ENCODE measurements at regions not wholly inside any gene's neighbourhood (a gene's known extent, or its start where the extent isn't known, plus 50 kb on each side); places are given as distances from the start of the nearest gene placed in this dataset.

- Histone ChIP-seq H3K4me3 (ENCODE audit: low read length) (no peak overlapping the region), H3K27ac (ENCODE audit: low read depth, low read length) (no peak overlapping the region), H3K4me1 (ENCODE audit: control insufficient read depth, insufficient read depth, low read length) (peaks cover 9% of the 10 kb centered on the region), H3K36me3 (ENCODE audit: control insufficient read depth, insufficient read depth, low read length) (no peaks in the 10 kb centered on the region), H3K9me3 (ENCODE audit: control insufficient read depth, low read length) (no peaks in the 10 kb centered on the region), H3K9ac (ENCODE audit: extremely low read depth, low read length, poor library complexity, severe bottlenecking) (no peak overlapping the region), H3K27me3 (ENCODE audit: control insufficient read depth, insufficient read depth, low read length, poor library complexity, severe bottlenecking) (no peaks in the 10 kb centered on the region)
- no peaks in the 10 kb centered on the region for H3K27me3 Mint-ChIP-seq (ENCODE audit: insufficient read depth)
- DNase-seq = no peak
- 84 to 88% methylated on average over 1 to 2 of the region's 2 CpGs for WGBS, 2 experiments (ENCODE audit: insufficient coverage in 1 of 2, insufficient read length in 1 of 2)
- no peaks in the 10 kb centered on the region for H3K36me3 Mint-ChIP-seq (ENCODE audit: low read depth)
- H3K9me3 Mint-ChIP-seq = no peaks in the 10 kb centered on the region
- H3K4me3 Mint-ChIP-seq = no peak overlapping the region
- peaks cover 12% of the 10 kb centered on the region for H3K4me1 Mint-ChIP-seq
- TF ChIP-seq, protein P1, sequence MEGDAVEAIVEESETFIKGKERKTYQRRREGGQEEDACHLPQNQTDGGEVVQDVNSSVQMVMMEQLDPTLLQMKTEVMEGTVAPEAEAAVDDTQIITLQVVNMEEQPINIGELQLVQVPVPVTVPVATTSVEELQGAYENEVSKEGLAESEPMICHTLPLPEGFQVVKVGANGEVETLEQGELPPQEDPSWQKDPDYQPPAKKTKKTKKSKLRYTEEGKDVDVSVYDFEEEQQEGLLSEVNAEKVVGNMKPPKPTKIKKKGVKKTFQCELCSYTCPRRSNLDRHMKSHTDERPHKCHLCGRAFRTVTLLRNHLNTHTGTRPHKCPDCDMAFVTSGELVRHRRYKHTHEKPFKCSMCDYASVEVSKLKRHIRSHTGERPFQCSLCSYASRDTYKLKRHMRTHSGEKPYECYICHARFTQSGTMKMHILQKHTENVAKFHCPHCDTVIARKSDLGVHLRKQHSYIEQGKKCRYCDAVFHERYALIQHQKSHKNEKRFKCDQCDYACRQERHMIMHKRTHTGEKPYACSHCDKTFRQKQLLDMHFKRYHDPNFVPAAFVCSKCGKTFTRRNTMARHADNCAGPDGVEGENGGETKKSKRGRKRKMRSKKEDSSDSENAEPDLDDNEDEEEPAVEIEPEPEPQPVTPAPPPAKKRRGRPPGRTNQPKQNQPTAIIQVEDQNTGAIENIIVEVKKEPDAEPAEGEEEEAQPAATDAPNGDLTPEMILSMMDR (conservative IDR thresholded peaks at IDR 0.05) = no peak
- H3K27ac Mint-ChIP-seq = no peak overlapping the region
Observed at GRCh38 chr4:166493924-166494345, 620.9 kb downstream of the TLL1 start.

DNA sequence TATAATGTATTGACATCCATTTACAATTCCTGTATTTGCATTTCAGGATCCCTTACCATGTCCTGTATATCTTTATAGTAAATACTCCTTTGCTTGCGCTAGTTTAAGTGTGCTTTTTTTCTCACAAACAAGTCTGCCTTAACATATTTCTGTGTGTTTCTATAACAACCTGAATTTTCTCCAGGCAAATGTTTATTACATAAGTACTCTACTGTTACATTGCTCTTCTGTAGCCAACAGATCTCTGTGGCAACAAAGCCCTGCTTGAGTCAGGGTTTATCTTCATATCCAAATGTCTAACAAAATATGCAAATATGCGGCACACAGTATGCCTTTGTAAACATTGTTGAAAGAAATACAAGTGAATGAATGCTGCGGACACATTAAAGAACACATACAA, 625.5 kb downstream of the TLL1 start:
- Mint-ChIP-seq H3K4me1 (peaks cover 13% of the 10 kb centered on the region), H3K27ac (no peak overlapping the region), H3K4me3 (no peak overlapping the region), H3K36me3 (ENCODE audit: low read depth) (no peaks in the 10 kb centered on the region), H3K27me3 (ENCODE audit: insufficient read depth) (no peaks in the 10 kb centered on the region), H3K9me3 (no peaks in the 10 kb centered on the region)
- no peak overlapping the region for H3K9ac ChIP-seq (ENCODE audit: extremely low read depth, low read length, poor library complexity, severe bottlenecking)
- H3K36me3 ChIP-seq (ENCODE audit: control insufficient read depth, insufficient read depth, low read length) = no peaks in the 10 kb centered on the region
- H3K9me3 ChIP-seq (ENCODE audit: control insufficient read depth, low read length) = no peaks in the 10 kb centered on the region
- TF ChIP-seq, protein P1 (conservative IDR thresholded peaks at IDR 0.05) = no peak
- peaks cover 9% of the 10 kb centered on the region for H3K4me1 ChIP-seq (ENCODE audit: control insufficient read depth, insufficient read depth, low read length)
- no peak overlapping the region for H3K4me3 ChIP-seq (ENCODE audit: low read length)
- H3K27ac ChIP-seq (ENCODE audit: low read depth, low read length) = no peak overlapping the region
- DNase-seq = no peak
- no peaks in the 10 kb centered on the region for H3K27me3 ChIP-seq (ENCODE audit: control insufficient read depth, insufficient read depth, low read length, poor library complexity, severe bottlenecking)
- WGBS, 2 experiments (ENCODE audit: insufficient coverage in 1 of 2, insufficient read length in 1 of 2) = 87 to 100% methylated on average over 1 to 3 of the region's 3 CpGs

DNA sequence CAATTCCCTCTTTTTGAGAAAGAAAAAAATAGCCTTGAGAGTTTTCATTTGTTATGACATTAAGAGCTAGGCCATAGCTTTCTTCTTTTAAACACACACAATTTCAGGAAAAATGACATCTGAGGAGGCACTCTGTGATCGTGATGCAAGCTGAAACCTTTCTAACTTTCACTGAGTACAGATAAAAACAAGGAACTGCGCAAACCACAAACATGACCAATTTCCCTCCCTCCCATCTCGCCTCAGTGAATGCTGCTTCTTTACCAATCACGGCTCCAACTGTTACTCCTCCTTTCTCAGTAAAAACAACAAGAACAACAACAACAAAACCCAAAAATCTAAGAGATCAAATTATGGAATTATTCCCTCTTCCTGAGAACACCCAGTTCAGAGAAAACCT, 626.8 kb downstream of the TLL1 start:
- no peaks in the 10 kb centered on the region for H3K9me3 ChIP-seq (ENCODE audit: control insufficient read depth, low read length)
- H3K4me1 ChIP-seq (ENCODE audit: control insufficient read depth, insufficient read depth, low read length) = peaks cover 1% of the 10 kb centered on the region
- H3K36me3 Mint-ChIP-seq (ENCODE audit: low read depth) = no peaks in the 10 kb centered on the region
- TF ChIP-seq, protein P1 (conservative IDR thresholded peaks at IDR 0.05) = no peak
- WGBS, 2 experiments (ENCODE audit: insufficient coverage in 1 of 2, insufficient read length in 1 of 2) = 64% methylated on average over 4 of the region's 4 CpGs; no CpG with 5 or more reads in 1 of the 2 experiments
- H3K27ac Mint-ChIP-seq = no peak overlapping the region
- H3K4me3 Mint-ChIP-seq = no peak overlapping the region
- no peaks in the 10 kb centered on the region for H3K36me3 ChIP-seq (ENCODE audit: control insufficient read depth, insufficient read depth, low read length)
- H3K9ac ChIP-seq (ENCODE audit: extremely low read depth, low read length, poor library complexity, severe bottlenecking) = no peak overlapping the region
- no peaks in the 10 kb centered on the region for H3K27me3 Mint-ChIP-seq (ENCODE audit: insufficient read depth)
- H3K27ac ChIP-seq (ENCODE audit: low read depth, low read length) = no peak overlapping the region
- DNase-seq = no peak
- H3K9me3 Mint-ChIP-seq = no peaks in the 10 kb centered on the region
- no peak overlapping the region for H3K4me3 ChIP-seq (ENCODE audit: low read length)
- H3K27me3 ChIP-seq (ENCODE audit: control insufficient read depth, insufficient read depth, low read length, poor library complexity, severe bottlenecking) = no peaks in the 10 kb centered on the region
- peaks cover 2% of the 10 kb centered on the region for H3K4me1 Mint-ChIP-seq

All from endodermal cell (in vitro differentiated cells).